ENCODE measurements at regions not wholly inside any gene's neighbourhood (a gene's known extent, or its start where the extent isn't known, plus 50 kb on each side); places are given as distances from the start of the nearest gene placed in this dataset.

DNA sequence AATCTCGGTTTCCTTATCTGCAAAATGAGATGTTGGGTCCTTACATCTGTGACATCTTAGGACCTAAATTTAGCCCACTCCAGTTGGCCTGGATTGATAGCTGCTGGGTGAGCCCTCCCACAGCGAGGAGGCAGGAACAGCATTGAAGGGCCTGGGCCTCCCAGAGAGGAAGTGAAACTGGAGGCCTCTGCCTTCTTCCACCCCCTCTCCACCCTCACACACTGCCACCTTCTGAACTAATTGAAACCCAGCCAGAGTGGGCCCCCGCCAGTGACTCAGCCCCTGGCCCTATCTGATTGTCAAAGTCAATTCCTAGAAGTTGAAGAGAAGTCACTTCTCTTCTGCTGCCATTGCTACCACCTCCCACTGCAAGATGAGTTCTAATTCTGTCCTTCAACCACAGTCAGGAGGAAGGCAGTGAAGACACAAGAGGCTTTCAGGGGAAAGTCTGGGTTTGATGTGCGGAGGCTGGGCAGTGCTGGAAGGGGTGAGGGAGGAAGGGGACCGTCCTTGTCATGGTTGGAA, 55.2 kb upstream of the NEK6 start:
- no peaks in the 10 kb centered on the region for H3K79me2 ChIP-seq (ENCODE audit: insufficient read depth, low read length)
- H3K36me3 ChIP-seq (ENCODE audit: insufficient read depth, low read length): no peaks in the 10 kb centered on the region
- no peaks in the 10 kb centered on the region for H4K20me1 ChIP-seq (ENCODE audit: insufficient read depth, low read length)
- H2AFZ ChIP-seq (ENCODE audit: low read depth, low read length): no peak overlapping the region
- FAIRE-seq (no peak), DNase-seq (ENCODE audit: low read depth) (no peak)
- TF ChIP-seq EZH2 (IDR thresholded peaks at IDR 0.05; ENCODE audit: insufficient read depth, low read length): no peak
- no peak for TF ChIP-seq CTCF (IDR thresholded peaks at IDR 0.05; ENCODE audit: insufficient read depth, low read depth, low read length)
- peaks cover 20% of the 10 kb centered on the region for H3K27me3 Mint-ChIP-seq (ENCODE audit: low read depth, unreplicated experiment)
- H3K9me3 ChIP-seq (ENCODE audit: insufficient read depth, low read depth, low read length): no peaks in the 10 kb centered on the region
- peaks cover 12% of the 10 kb centered on the region for H3K9me3 Mint-ChIP-seq (ENCODE audit: unreplicated experiment)
- H3K9ac ChIP-seq (ENCODE audit: low read length): no peak overlapping the region
- H3K4me3 ChIP-seq (ENCODE audit: insufficient read depth, low read depth, low read length): no peak overlapping the region
- H3K4me1 Mint-ChIP-seq (ENCODE audit: low read depth, unreplicated experiment): peaks cover 7% of the 10 kb centered on the region
- no peak overlapping the region for H3K27ac ChIP-seq (ENCODE audit: low read depth, low read length)
- no peaks in the 10 kb centered on the region for H3K4me1 ChIP-seq (ENCODE audit: insufficient read depth, low read length)
- H3K27me3 ChIP-seq (ENCODE audit: insufficient read depth, low read length): peaks cover 11% of the 10 kb centered on the region
- no peak overlapping the region for H3K4me3 Mint-ChIP-seq (ENCODE audit: unreplicated experiment)
- H3K4me2 ChIP-seq (ENCODE audit: low read length): no peak overlapping the region
- H3K27ac Mint-ChIP-seq (ENCODE audit: unreplicated experiment): no peak overlapping the region
- no peaks in the 10 kb centered on the region for H3K36me3 Mint-ChIP-seq (ENCODE audit: low read depth, unreplicated experiment)

- Histone ChIP-seq H3K27me3 (ENCODE audit: insufficient read depth, low read length) (peaks cover 11% of the 10 kb centered on the region), H3K27ac (ENCODE audit: low read depth, low read length) (no peak overlapping the region), H3K9ac (ENCODE audit: low read length) (no peak overlapping the region), H4K20me1 (ENCODE audit: insufficient read depth, low read length) (no peaks in the 10 kb centered on the region), H3K79me2 (ENCODE audit: insufficient read depth, low read length) (no peaks in the 10 kb centered on the region), H3K36me3 (ENCODE audit: insufficient read depth, low read length) (no peaks in the 10 kb centered on the region), H3K9me3 (ENCODE audit: insufficient read depth, low read depth, low read length) (no peaks in the 10 kb centered on the region), H2AFZ (ENCODE audit: low read depth, low read length) (no peak overlapping the region), H3K4me3 (ENCODE audit: insufficient read depth, low read depth, low read length) (no peak overlapping the region), H3K4me1 (ENCODE audit: insufficient read depth, low read length) (no peaks in the 10 kb centered on the region), H3K4me2 (ENCODE audit: low read length) (no peak overlapping the region)
- H3K27me3 Mint-ChIP-seq (ENCODE audit: low read depth, unreplicated experiment): peaks cover 19% of the 10 kb centered on the region
- H3K4me1 Mint-ChIP-seq (ENCODE audit: low read depth, unreplicated experiment): peaks cover 5% of the 10 kb centered on the region
- no peak for DNase-seq (ENCODE audit: low read depth)
- FAIRE-seq: no peak
- H3K4me3 Mint-ChIP-seq (ENCODE audit: unreplicated experiment): no peak overlapping the region
- H3K36me3 Mint-ChIP-seq (ENCODE audit: low read depth, unreplicated experiment): no peaks in the 10 kb centered on the region
- TF ChIP-seq CTCF (IDR thresholded peaks at IDR 0.05; ENCODE audit: insufficient read depth, low read depth, low read length) (no peak), EZH2 (IDR thresholded peaks at IDR 0.05; ENCODE audit: insufficient read depth, low read length) (no peak)
- H3K9me3 Mint-ChIP-seq (ENCODE audit: unreplicated experiment): peaks cover 11% of the 10 kb centered on the region
- no peak overlapping the region for H3K27ac Mint-ChIP-seq (ENCODE audit: unreplicated experiment)
Measured at GRCh38 chr9:124205686-124206352, 51.9 kb upstream of the NEK6 start.

- H3K27me3 Mint-ChIP-seq (ENCODE audit: low read depth, unreplicated experiment): peaks cover 19% of the 10 kb centered on the region
- H3K4me1 ChIP-seq (ENCODE audit: insufficient read depth, low read length): no peaks in the 10 kb centered on the region
Measured at GRCh38 chr9:124206391-124206790, 51.4 kb upstream of the NEK6 start.

More at GRCh38 chr9:124206391-124206790, 51.4 kb upstream of the NEK6 start:
- H3K36me3 Mint-ChIP-seq (ENCODE audit: low read depth, unreplicated experiment): no peaks in the 10 kb centered on the region
- Histone ChIP-seq H3K4me3 (ENCODE audit: insufficient read depth, low read depth, low read length) (no peak overlapping the region), H3K4me2 (ENCODE audit: low read length) (no peak overlapping the region), H3K36me3 (ENCODE audit: insufficient read depth, low read length) (no peaks in the 10 kb centered on the region), H3K9me3 (ENCODE audit: insufficient read depth, low read depth, low read length) (no peaks in the 10 kb centered on the region), H3K27me3 (ENCODE audit: insufficient read depth, low read length) (peaks cover 11% of the 10 kb centered on the region), H3K27ac (ENCODE audit: low read depth, low read length) (no peak overlapping the region), H2AFZ (ENCODE audit: low read depth, low read length) (no peak overlapping the region), H4K20me1 (ENCODE audit: insufficient read depth, low read length) (no peaks in the 10 kb centered on the region), H3K79me2 (ENCODE audit: insufficient read depth, low read length) (no peaks in the 10 kb centered on the region), H3K9ac (ENCODE audit: low read length) (no peak overlapping the region)
- H3K9me3 Mint-ChIP-seq (ENCODE audit: unreplicated experiment): peaks cover 11% of the 10 kb centered on the region
- no peak overlapping the region for H3K27ac Mint-ChIP-seq (ENCODE audit: unreplicated experiment)
- peaks cover 5% of the 10 kb centered on the region for H3K4me1 Mint-ChIP-seq (ENCODE audit: low read depth, unreplicated experiment)
- FAIRE-seq (no peak), DNase-seq (ENCODE audit: low read depth) (no peak)
- TF ChIP-seq EZH2 (IDR thresholded peaks at IDR 0.05; ENCODE audit: insufficient read depth, low read length) (no peak), CTCF (IDR thresholded peaks at IDR 0.05; ENCODE audit: insufficient read depth, low read depth, low read length) (no peak)
- no peak overlapping the region for H3K4me3 Mint-ChIP-seq (ENCODE audit: unreplicated experiment)
